ENCODE measurements at regions not wholly inside any gene's neighbourhood (a gene's known extent, or its start where the extent isn't known, plus 50 kb on each side); places are given as distances from the start of the nearest gene placed in this dataset.

GRCh38 chr20:12435268-12435667 lies 517.6 kb downstream of the BTBD3 start:
- no peaks in the 10 kb centered on the region for H3K4me1 Mint-ChIP-seq
- no peak overlapping the region for H3K4me3 Mint-ChIP-seq
- peaks cover 0 to 21% (median 2%) of the 10 kb centered on the region in 6 donors for H3K9me3 Mint-ChIP-seq
- DNase-seq = no peak
- no peaks in the 10 kb centered on the region for H3K36me3 Mint-ChIP-seq
- H3K27me3 Mint-ChIP-seq (ENCODE audit: low read depth in 3 of 3) = no peaks in the 10 kb centered on the region
- no peak overlapping the region for H3K27ac Mint-ChIP-seq

- Mint-ChIP-seq H3K4me3 (no peak overlapping the region), H3K27me3 (ENCODE audit: low read depth in 3 of 3) (peaks cover 0 to 1% (median 0%) of the 10 kb centered on the region in 3 donors), H3K27ac (no peak overlapping the region), H3K4me1 (no peaks in the 10 kb centered on the region), H3K9me3 (peaks cover 9 to 20% (median 16%) of the 10 kb centered on the region in 6 donors), H3K36me3 (peaks cover 0 to 9% (median 4%) of the 10 kb centered on the region in 3 donors)
- no peak for DNase-seq
Measured at GRCh38 chr20:12453711-12454110, 536.0 kb downstream of the BTBD3 start.

- Mint-ChIP-seq H3K27me3 (ENCODE audit: low read depth in 3 of 3) (peaks cover 0 to 1% (median 0%) of the 10 kb centered on the region in 3 donors), H3K27ac (no peak overlapping the region), H3K36me3 (peaks cover 0 to 3% (median 0%) of the 10 kb centered on the region in 3 donors), H3K4me1 (no peaks in the 10 kb centered on the region), H3K9me3 (peaks cover 0 to 10% (median 8%) of the 10 kb centered on the region in 6 donors), H3K4me3 (no peak overlapping the region)
- no peak for DNase-seq
Measured at GRCh38 chr20:12455148-12455547, 537.5 kb downstream of the BTBD3 start.

DNA sequence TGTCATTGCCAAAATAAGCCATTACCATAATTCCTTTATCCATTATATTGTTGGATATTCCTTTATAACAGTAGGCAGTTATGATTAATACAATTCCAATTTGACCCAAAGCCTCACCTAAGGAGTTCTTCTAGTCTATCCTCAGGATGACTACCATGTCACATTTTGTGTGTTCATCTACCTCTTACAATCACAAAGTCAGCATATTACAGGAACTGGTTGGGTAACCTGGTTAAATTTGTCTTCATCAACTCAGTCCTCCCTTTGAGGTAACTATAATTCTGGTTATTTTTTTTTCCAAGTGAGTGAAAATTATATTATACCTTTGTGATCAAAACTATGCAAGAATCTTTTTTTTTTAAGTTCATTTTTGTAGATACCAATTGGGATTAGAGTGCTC lies 540.5 kb downstream of the BTBD3 start:
- H3K9me3 Mint-ChIP-seq = peaks cover 0 to 14% (median 6%) of the 10 kb centered on the region in 6 donors
- no peak for DNase-seq
- H3K4me1 Mint-ChIP-seq = no peaks in the 10 kb centered on the region
- no peaks in the 10 kb centered on the region for H3K27me3 Mint-ChIP-seq (ENCODE audit: low read depth in 3 of 3)
- no peak overlapping the region for H3K4me3 Mint-ChIP-seq
- no peaks in the 10 kb centered on the region for H3K36me3 Mint-ChIP-seq
- no peak overlapping the region for H3K27ac Mint-ChIP-seq

GRCh38 chr20:12464036-12464435 lies 544.7 kb upstream of the SPTLC3 start:
- DNase-seq = no peak
- Mint-ChIP-seq H3K36me3 (no peaks in the 10 kb centered on the region), H3K4me3 (no peak overlapping the region), H3K27me3 (ENCODE audit: low read depth in 3 of 3) (no peaks in the 10 kb centered on the region), H3K9me3 (peaks cover 0 to 35% (median 11%) of the 10 kb centered on the region in 6 donors), H3K4me1 (no peaks in the 10 kb centered on the region), H3K27ac (no peak overlapping the region)

- no peak for DNase-seq
- peaks cover 0 to 38% (median 9%) of the 10 kb centered on the region in 6 donors for H3K9me3 Mint-ChIP-seq
- no peaks in the 10 kb centered on the region for H3K4me1 Mint-ChIP-seq
- peaks cover 0 to 1% (median 0%) of the 10 kb centered on the region in 3 donors for H3K27me3 Mint-ChIP-seq (ENCODE audit: low read depth in 3 of 3)
- no peaks in the 10 kb centered on the region for H3K36me3 Mint-ChIP-seq
- H3K27ac Mint-ChIP-seq = no peak overlapping the region
- H3K4me3 Mint-ChIP-seq = no peak overlapping the region
Measured at GRCh38 chr20:12466915-12467314, 541.9 kb upstream of the SPTLC3 start.

GRCh38 chr20:12467758-12468157 lies 541.0 kb upstream of the SPTLC3 start:
- Mint-ChIP-seq H3K4me3 (no peak overlapping the region), H3K27me3 (ENCODE audit: low read depth in 3 of 3) (peaks cover 0 to 1% (median 0%) of the 10 kb centered on the region in 3 donors), H3K4me1 (no peaks in the 10 kb centered on the region), H3K27ac (no peak overlapping the region), H3K36me3 (no peaks in the 10 kb centered on the region), H3K9me3 (peaks cover 0 to 38% (median 8%) of the 10 kb centered on the region in 6 donors)
- DNase-seq = no peak

- Mint-ChIP-seq H3K27me3 (ENCODE audit: low read depth in 3 of 3) (peaks cover 0 to 2% (median 0%) of the 10 kb centered on the region in 3 donors), H3K4me3 (no peak overlapping the region), H3K27ac (no peak overlapping the region), H3K4me1 (no peaks in the 10 kb centered on the region), H3K9me3 (peaks cover 4 to 20% (median 6%) of the 10 kb centered on the region in 6 donors), H3K36me3 (no peaks in the 10 kb centered on the region)
- no peak for DNase-seq
Measured at GRCh38 chr20:12482661-12483060, 526.1 kb upstream of the SPTLC3 start.

DNA sequence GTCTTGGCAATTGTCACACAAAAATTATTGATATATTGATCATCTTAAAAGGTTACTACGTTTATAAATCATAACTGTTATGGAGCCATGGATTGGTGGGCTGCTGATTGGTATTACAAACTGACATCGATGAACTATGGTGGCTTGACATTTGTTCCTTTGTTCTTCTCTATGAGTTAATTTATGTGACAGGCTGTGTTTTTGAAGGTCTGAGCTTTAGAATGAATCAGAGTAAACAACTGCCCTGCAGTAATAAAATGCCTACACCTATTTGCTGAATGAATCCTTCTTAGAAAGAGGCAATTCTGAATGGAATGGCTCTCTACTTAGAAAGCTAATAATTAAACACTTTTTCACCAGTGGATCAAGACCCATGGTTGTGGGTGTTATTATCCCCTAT lies 506.3 kb upstream of the SPTLC3 start:
- H3K27me3 Mint-ChIP-seq (ENCODE audit: low read depth in 3 of 3) = peaks cover 0 to 5% (median 0%) of the 10 kb centered on the region in 3 donors
- no peak overlapping the region for H3K27ac Mint-ChIP-seq
- H3K4me3 Mint-ChIP-seq = no peak overlapping the region
- H3K36me3 Mint-ChIP-seq = no peaks in the 10 kb centered on the region
- no peaks in the 10 kb centered on the region for H3K4me1 Mint-ChIP-seq
- peaks cover 0 to 26% (median 9%) of the 10 kb centered on the region in 6 donors for H3K9me3 Mint-ChIP-seq
- no peak for DNase-seq

GRCh38 chr20:12504779-12505178 lies 504.0 kb upstream of the SPTLC3 start:
- H3K9me3 Mint-ChIP-seq = peaks cover 0 to 32% (median 5%) of the 10 kb centered on the region in 6 donors
- H3K27me3 Mint-ChIP-seq (ENCODE audit: low read depth in 3 of 3) = peaks cover 0 to 5% (median 0%) of the 10 kb centered on the region in 3 donors
- H3K4me1 Mint-ChIP-seq = no peaks in the 10 kb centered on the region
- DNase-seq = no peak
- no peak overlapping the region for H3K4me3 Mint-ChIP-seq
- no peak overlapping the region for H3K27ac Mint-ChIP-seq
- no peaks in the 10 kb centered on the region for H3K36me3 Mint-ChIP-seq

DNA sequence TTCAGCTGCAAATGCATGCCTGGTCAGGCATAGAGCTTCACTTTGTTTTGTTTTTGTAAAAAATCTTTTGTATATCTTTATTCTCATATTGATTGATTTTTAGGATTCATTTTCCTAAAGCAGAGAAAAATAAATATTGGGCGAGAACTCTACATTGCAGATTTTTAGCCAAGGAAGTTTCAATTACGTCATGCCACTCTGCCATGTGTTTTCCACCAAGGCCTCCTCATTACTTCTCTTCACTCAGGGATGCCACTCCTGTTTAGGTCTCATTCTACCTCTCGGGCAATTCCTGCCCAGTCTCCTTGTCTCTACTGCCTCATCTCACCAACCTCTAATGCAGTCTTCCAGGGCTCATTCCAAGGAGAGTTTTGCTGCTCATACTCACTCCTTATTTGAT lies 497.3 kb upstream of the SPTLC3 start:
- no peak overlapping the region for H3K4me3 Mint-ChIP-seq

GRCh38 chr20:12512755-12513154 lies 496.0 kb upstream of the SPTLC3 start:
- Mint-ChIP-seq H3K27ac (no peak overlapping the region), H3K27me3 (ENCODE audit: low read depth in 3 of 3) (peaks cover 0 to 1% (median 0%) of the 10 kb centered on the region in 3 donors), H3K36me3 (no peaks in the 10 kb centered on the region), H3K4me3 (no peak overlapping the region), H3K4me1 (no peaks in the 10 kb centered on the region), H3K9me3 (peaks cover 0 to 23% (median 5%) of the 10 kb centered on the region in 6 donors)
- DNase-seq = no peak

More for the DNA sequence above, 497.3 kb upstream of the SPTLC3 start:
- Mint-ChIP-seq H3K36me3 (no peaks in the 10 kb centered on the region), H3K27me3 (ENCODE audit: low read depth in 3 of 3) (peaks cover 0 to 1% (median 0%) of the 10 kb centered on the region in 3 donors), H3K9me3 (peaks cover 0 to 28% (median 7%) of the 10 kb centered on the region in 6 donors), H3K4me1 (no peaks in the 10 kb centered on the region), H3K27ac (no peak overlapping the region)
- no peak for DNase-seq

GRCh38 chr20:12528104-12528503 lies 480.7 kb upstream of the SPTLC3 start:
- Mint-ChIP-seq H3K27me3 (ENCODE audit: low read depth in 3 of 3) (peaks cover 0 to 2% (median 1%) of the 10 kb centered on the region in 3 donors), H3K4me3 (no peak overlapping the region), H3K27ac (no peak overlapping the region), H3K4me1 (no peaks in the 10 kb centered on the region), H3K9me3 (peaks cover 1 to 12% (median 5%) of the 10 kb centered on the region in 6 donors), H3K36me3 (no peaks in the 10 kb centered on the region)
- DNase-seq = no peak

DNA sequence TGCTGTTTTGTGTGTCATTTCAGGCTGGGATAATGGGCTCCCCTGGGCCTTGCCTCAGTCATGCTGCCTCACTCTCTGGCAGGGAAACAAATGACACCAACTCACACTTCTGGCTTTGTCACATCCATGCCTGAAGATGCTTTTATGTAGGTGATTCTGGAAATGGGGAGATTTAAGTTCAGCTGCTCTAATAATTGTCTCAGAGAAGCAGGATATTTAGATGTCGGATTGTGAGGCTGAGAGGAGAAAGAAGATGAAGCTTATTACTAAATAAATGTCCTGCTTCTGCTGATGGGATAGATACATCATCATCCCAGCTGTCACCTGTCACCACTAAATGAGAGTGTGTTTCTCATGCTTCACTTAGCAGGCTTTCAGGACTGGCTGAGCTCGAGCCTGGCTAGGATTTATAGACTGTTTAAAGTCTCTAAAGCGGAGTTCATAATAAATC lies 480.2 kb upstream of the SPTLC3 start:
- DNase-seq = no peak
- Mint-ChIP-seq H3K36me3 (no peaks in the 10 kb centered on the region), H3K9me3 (peaks cover 1 to 12% (median 7%) of the 10 kb centered on the region in 6 donors), H3K27ac (no peak overlapping the region), H3K4me3 (no peak overlapping the region), H3K27me3 (ENCODE audit: low read depth in 3 of 3) (peaks cover 0 to 2% (median 1%) of the 10 kb centered on the region in 3 donors), H3K4me1 (no peaks in the 10 kb centered on the region)

DNA sequence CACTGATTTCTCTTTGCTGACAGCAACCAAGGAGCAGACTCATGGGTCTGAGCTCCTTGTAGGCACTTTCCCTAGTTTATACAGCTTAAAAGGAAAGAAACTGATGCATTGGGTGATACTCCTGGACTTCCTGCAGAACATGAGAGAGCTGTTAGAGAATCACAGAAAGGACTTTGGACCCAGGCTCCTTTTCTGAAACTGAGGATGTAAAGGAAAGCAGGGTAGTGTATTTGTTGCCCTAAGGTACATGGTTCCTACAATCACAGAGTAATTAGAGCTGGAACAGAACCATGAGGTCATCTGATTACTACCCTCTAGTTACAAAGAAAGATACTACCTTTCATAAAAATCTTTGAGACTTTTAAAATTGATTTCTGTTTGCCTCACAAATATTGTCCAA lies 477.1 kb upstream of the SPTLC3 start:
- H3K27ac Mint-ChIP-seq = no peak overlapping the region
- peaks cover 1 to 14% (median 6%) of the 10 kb centered on the region in 6 donors for H3K9me3 Mint-ChIP-seq
- H3K4me1 Mint-ChIP-seq = no peaks in the 10 kb centered on the region
- H3K4me3 Mint-ChIP-seq = no peak overlapping the region
- H3K27me3 Mint-ChIP-seq (ENCODE audit: low read depth in 3 of 3) = peaks cover 0 to 2% (median 0%) of the 10 kb centered on the region in 3 donors
- no peak for DNase-seq
- H3K36me3 Mint-ChIP-seq = no peaks in the 10 kb centered on the region

Measured in immature natural killer cell (primary cell).